ENCODE measurements at regions not wholly inside any gene's neighbourhood (a gene's known extent, or its start where the extent isn't known, plus 50 kb on each side); places are given as distances from the start of the nearest gene placed in this dataset.

DNA sequence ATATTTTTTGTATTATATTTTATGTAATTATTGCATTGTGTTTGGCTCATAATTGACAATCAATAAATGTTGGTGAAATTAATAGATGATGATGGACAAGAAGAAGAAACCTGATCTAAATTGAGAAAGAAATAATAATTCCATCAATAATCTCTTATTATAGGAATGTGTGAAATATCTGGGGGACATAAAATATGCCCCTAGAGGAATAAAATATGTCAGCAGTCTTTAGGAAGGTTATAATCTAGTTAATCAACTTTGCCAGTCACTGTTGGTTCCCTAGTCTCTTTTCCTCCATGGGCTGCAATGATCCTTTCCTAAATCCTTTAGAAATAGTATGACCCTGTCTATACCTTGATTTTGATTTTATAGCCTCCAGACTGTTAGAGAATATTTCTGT, 549.7 kb upstream of the ADGRL4 start:
- Histone ChIP-seq H3K27me3 (no peaks in the 10 kb centered on the region), H3K4me1 (no peaks in the 10 kb centered on the region), H3K36me3 (no peaks in the 10 kb centered on the region), H3K4me3 (no peak overlapping the region), H3K9me3 (peaks cover 0 to 6% (median 0%) of the 10 kb centered on the region in 3 donors), H3K27ac (no peak overlapping the region)
- intact Hi-C loops (cut with DNase I), result no loop called here
- DNase-seq, result no peak
- TF ChIP-seq, protein P1, sequence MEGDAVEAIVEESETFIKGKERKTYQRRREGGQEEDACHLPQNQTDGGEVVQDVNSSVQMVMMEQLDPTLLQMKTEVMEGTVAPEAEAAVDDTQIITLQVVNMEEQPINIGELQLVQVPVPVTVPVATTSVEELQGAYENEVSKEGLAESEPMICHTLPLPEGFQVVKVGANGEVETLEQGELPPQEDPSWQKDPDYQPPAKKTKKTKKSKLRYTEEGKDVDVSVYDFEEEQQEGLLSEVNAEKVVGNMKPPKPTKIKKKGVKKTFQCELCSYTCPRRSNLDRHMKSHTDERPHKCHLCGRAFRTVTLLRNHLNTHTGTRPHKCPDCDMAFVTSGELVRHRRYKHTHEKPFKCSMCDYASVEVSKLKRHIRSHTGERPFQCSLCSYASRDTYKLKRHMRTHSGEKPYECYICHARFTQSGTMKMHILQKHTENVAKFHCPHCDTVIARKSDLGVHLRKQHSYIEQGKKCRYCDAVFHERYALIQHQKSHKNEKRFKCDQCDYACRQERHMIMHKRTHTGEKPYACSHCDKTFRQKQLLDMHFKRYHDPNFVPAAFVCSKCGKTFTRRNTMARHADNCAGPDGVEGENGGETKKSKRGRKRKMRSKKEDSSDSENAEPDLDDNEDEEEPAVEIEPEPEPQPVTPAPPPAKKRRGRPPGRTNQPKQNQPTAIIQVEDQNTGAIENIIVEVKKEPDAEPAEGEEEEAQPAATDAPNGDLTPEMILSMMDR (IDR thresholded peaks at IDR 0.05), result no peak
- TF ChIP-seq POLR2A (IDR thresholded peaks at IDR 0.05), result no peak

DNA sequence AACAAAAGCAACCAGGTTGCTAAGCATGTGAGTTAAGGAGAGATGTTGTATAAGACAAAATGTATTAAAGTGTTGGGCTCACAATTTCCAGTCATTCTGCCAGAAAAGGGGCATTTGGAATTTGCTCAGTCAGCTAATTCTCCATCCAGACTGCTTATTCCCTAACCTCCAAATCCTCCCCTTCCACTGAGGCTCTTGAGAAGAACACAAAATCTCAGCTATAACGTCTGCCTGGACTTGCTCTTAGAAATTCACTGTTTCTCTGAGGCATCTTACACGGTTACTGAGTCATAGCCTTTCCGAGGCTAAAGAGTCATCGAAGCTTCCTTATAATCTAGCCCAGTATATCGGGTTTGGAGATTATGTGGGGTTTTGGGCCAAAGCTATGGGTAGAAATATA, 548.2 kb upstream of the ADGRL4 start:
- Histone ChIP-seq H3K27me3 (no peaks in the 10 kb centered on the region), H3K4me1 (no peaks in the 10 kb centered on the region), H3K27ac (no peak overlapping the region), H3K4me3 (no peak overlapping the region), H3K9me3 (no peaks in the 10 kb centered on the region), H3K36me3 (no peaks in the 10 kb centered on the region)
- TF ChIP-seq, protein P1 (IDR thresholded peaks at IDR 0.05), result no peak
- TF ChIP-seq POLR2A (IDR thresholded peaks at IDR 0.05), result no peak
- DNase-seq, result no peak
- WGBS, 2 donors, result 39 to 66% methylated on average over 5 of the region's 5 CpGs
- intact Hi-C loops (cut with DNase I), result no loop called here

DNA sequence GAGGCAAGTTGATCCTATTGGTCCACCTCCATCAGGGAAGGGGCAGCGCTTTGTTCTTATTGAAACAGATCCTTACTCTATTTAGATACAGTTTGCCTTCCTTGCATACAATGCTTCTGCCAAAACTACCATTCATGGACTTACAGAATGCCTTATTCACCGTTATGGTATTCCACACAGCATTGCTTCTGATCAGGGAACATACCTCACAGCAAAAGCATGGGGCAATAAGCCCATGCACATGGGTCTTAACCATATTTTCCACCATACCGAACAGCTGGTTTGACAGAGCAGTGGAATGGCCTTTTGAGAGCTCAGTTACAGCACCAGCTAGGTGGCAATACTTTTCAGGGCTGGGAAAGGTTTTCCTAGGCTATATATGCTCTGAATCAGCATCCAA, 544.8 kb upstream of the ADGRL4 start:
- no peaks in the 10 kb centered on the region for H3K36me3 ChIP-seq
- WGBS, 2 donors, result 45 to 51% methylated on average over 3 of the region's 3 CpGs
- no peaks in the 10 kb centered on the region for H3K9me3 ChIP-seq
- DNase-seq, result no peak
- H3K27me3 ChIP-seq, result no peaks in the 10 kb centered on the region
- intact Hi-C loops (cut with DNase I), result no loop called here
- H3K4me3 ChIP-seq, result no peak overlapping the region
- H3K27ac ChIP-seq, result no peak overlapping the region
- no peaks in the 10 kb centered on the region for H3K4me1 ChIP-seq
- TF ChIP-seq POLR2A (IDR thresholded peaks at IDR 0.05), result no peak
- TF ChIP-seq, protein P1 (IDR thresholded peaks at IDR 0.05), result no peak

DNA sequence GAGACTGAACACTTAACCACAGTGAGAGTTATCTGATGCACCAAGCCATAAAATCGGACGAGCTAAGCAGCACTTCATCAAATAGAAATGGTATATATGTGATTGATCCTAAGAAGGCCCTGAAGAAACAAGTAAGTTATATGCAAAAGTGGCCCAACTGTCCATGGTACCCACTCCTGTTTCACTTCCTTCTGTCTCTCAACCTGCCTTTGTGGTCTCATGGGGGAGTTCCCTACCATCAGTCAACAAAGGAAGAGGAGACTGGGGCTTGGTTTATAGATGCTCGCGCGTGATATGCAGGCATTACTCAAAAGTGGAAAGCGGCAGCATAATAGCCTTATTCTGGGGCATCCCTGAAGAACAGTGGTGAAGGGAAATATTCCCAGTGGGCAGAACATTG, 543.9 kb upstream of the ADGRL4 start:
- Histone ChIP-seq H3K27me3 (no peaks in the 10 kb centered on the region), H3K4me1 (no peaks in the 10 kb centered on the region), H3K27ac (no peak overlapping the region), H3K4me3 (no peak overlapping the region), H3K36me3 (no peaks in the 10 kb centered on the region), H3K9me3 (no peaks in the 10 kb centered on the region)
- no peak for TF ChIP-seq POLR2A (IDR thresholded peaks at IDR 0.05)
- TF ChIP-seq, protein P1 (IDR thresholded peaks at IDR 0.05), result no peak
- 92 to 96% methylated on average over 6 of the region's 6 CpGs for WGBS, 2 donors
- no peak for DNase-seq
- intact Hi-C loops (cut with DNase I), result no loop called here

DNA sequence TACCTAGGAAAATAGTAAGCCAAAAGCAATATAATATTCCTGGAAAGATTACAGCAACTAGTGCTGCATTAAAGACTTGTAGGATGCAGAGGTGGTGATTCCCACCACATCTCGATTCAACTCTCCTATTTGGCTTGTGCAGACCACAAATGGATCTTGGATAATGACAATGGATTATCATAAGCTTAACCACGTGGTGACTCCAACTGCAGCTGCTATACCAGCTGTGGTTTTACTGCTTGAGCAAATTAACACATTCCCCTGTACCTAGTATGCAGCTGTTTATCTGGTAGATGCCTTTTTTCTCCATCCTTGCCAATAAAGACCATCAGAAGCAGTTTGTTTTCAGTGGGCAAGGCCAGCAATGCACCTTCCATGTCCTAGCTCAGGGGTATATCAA, 542.7 kb upstream of the ADGRL4 start:
- no peaks in the 10 kb centered on the region for H3K36me3 ChIP-seq
- no peak overlapping the region for H3K27ac ChIP-seq
- TF ChIP-seq, protein P1 (IDR thresholded peaks at IDR 0.05), result no peak
- no peak for TF ChIP-seq POLR2A (IDR thresholded peaks at IDR 0.05)
- H3K4me1 ChIP-seq, result no peaks in the 10 kb centered on the region
- no peaks in the 10 kb centered on the region for H3K9me3 ChIP-seq
- no peak for DNase-seq
- no peaks in the 10 kb centered on the region for H3K27me3 ChIP-seq
- H3K4me3 ChIP-seq, result no peak overlapping the region
- intact Hi-C loops (cut with DNase I), result no loop called here
- WGBS, 2 donors, result 47 to 65% methylated on average over 2 of the region's 2 CpGs
